Neural cell (in vitro differentiated cells): ENCODE measurements at regions not wholly inside any gene's neighbourhood (a gene's known extent, or its start where the extent isn't known, plus 50 kb on each side); places are given as distances from the start of the nearest gene placed in this dataset.

Experiments
- CTCF ChIP-seq: fragments of 450-650 bp; IDR thresholded peaks from 2 replicates; pipeline ENCODE4 v1.5.1; 2014; ENCODE audit warnings: antibody characterized with exemption, mild to moderate bottlenecking, moderate library complexity; ENCODE audit not compliant: poor library complexity, severe bottlenecking
- EP300 ChIP-seq: fragments of 450-650 bp; conservative IDR thresholded peaks from 2 replicates; pipeline ENCODE4 v1.6.1; 2014; ENCODE audit warnings: antibody characterized with exemption, mild to moderate bottlenecking, moderate library complexity; ENCODE audit not compliant: poor library complexity, severe bottlenecking
- RAD21 ChIP-seq: fragments of 450-650 bp; conservative IDR thresholded peaks from 2 replicates; pipeline ENCODE4 v1.6.1; 2014; ENCODE audit warnings: antibody characterized with exemption, mild to moderate bottlenecking, moderate library complexity

- TF ChIP-seq EP300 (no peak), RAD21 (no peak), CTCF (no peak)
Observed at GRCh38 chr16:77057161-77057774, 133.7 kb upstream of the MON1B start.
